HEK293 (cell line): ENCODE measurements at regions not wholly inside any gene's neighbourhood (a gene's known extent, or its start where the extent isn't known, plus 50 kb on each side); places are given as distances from the start of the nearest gene placed in this dataset.
"Not testable (repeated sequence)": the region's sequence is repeated elsewhere in the genome, so short reads cannot be mapped to it uniquely, and the experiment has no call there.

Experiments used
- MYNN ChIP-seq: fragments of 450-650 bp; formaldehyde crosslinking; IDR thresholded peaks from 2 replicates; pipeline ENCODE4 v1.5.1; 2016; ENCODE audit warnings: missing biosample characterization, missing genetic modification characterization, borderline replicate concordance
- SCRT2 ChIP-seq: fragments of 450-650 bp; formaldehyde crosslinking; IDR thresholded peaks from 2 replicates; pipeline ENCODE4 v1.5.1; 2016; ENCODE audit warnings: missing biosample characterization, missing genetic modification characterization
- ZBTB7A ChIP-seq: fragments of 450-650 bp; formaldehyde crosslinking; IDR thresholded peaks from 2 replicates; pipeline ENCODE4 v1.5.1; 2016; ENCODE audit warnings: low read depth, missing biosample characterization, missing genetic modification characterization
- ZNF174 ChIP-seq: fragments of 450-650 bp; formaldehyde crosslinking; IDR thresholded peaks from 2 replicates; pipeline ENCODE4 v1.5.0; 2017; ENCODE audit warnings: missing biosample characterization, mild to moderate bottlenecking, missing genetic modification characterization
- ZNF274 ChIP-seq, 2 experiments: fragments of 200-500 bp in 1 of 2; fragments of 450-650 bp in 1 of 2; sonication (Bioruptor generic) in 1 of 2; formaldehyde crosslinking in 1 of 2; IDR thresholded peaks; 2 replicates each; pipeline versions ENCODE4 v1.5.1 to v1.6.1; 2014 to 2016; ENCODE audit warnings: borderline replicate concordance in 1 of 2, inconsistent platforms in 1 of 2, low read length in 1 of 2, missing biosample characterization in 1 of 2, missing genetic modification characterization in 1 of 2
- ZNF768 ChIP-seq: fragments of 450-650 bp; formaldehyde crosslinking; IDR thresholded peaks from 2 replicates; pipeline ENCODE4 v1.5.1; 2018; ENCODE audit warnings: missing biosample characterization, mild to moderate bottlenecking, missing genetic modification characterization
- ZNF792 ChIP-seq: fragments of 450-650 bp; formaldehyde crosslinking; IDR thresholded peaks from 2 replicates; pipeline ENCODE4 v1.5.1; 2016; ENCODE audit warnings: missing biosample characterization, missing genetic modification characterization
- TF ChIP-seq, protein P1 (sequence below): fragments of 450-650 bp; formaldehyde crosslinking; IDR thresholded peaks from 2 replicates; pipeline ENCODE4 v1.5.1; 2016; ENCODE audit warnings: missing biosample characterization, missing genetic modification characterization
- TF ChIP-seq, protein P2 (sequence below): fragments of 450-650 bp; formaldehyde crosslinking; IDR thresholded peaks from 2 replicates; pipeline ENCODE4 v1.5.1; 2016; ENCODE audit warnings: missing biosample characterization, missing genetic modification characterization
- TF ChIP-seq, protein P3 (sequence below): IDR thresholded peaks from 2 replicates; pipeline ENCODE4 v1.6.1; 2011; ENCODE audit warnings: mild to moderate bottlenecking, low read depth, low read length, borderline replicate concordance

DNA sequence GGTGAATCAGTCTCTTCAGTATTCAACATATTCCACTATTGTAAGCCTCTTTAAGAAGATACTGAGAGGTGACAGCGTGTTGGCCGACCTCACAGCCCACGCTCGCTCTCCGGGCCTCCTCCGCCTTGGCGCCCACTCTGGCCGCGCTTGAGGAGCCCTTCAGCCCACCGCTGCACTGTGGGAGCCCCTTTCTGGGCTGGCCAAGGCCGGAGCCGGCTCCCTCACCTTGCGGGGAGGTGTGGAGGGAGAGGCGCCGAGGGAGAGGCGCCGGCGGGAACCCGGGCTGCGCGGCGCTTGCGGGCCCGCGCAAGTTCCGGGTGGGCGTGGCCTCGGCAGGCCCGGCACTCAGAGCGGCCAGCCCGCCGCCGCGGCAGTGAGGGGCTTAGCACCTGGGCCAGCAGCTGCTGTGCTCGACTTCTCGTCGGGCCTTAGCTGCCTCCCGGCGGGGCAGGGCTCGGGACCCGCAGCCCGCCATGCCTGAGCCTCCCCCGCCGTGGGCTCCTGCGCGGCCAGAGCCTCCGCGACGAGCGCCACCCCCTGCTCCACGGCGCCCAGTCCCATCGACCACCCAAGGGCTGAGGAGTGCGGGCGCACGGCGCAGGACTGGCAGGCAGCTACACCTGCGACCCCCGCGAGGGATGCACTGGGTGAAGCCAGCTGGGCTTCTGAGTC is 306.4 kb downstream of the SEMA3D start:
- TF ChIP-seq ZNF274 (IDR thresholded peaks at IDR 0.05; ENCODE audit: low read length); ZNF274 (tag by site-specific recombination; IDR thresholded peaks at IDR 0.05; ENCODE audit: borderline replicate concordance); ZBTB7A (tag by site-specific recombination); MYNN (tag by site-specific recombination); ZNF174; SCRT2 (tag by site-specific recombination); ZNF792 (tag by site-specific recombination); ZNF768 (tag by site-specific recombination): not testable (repeated sequence)
- TF ChIP-seq, protein P1, sequence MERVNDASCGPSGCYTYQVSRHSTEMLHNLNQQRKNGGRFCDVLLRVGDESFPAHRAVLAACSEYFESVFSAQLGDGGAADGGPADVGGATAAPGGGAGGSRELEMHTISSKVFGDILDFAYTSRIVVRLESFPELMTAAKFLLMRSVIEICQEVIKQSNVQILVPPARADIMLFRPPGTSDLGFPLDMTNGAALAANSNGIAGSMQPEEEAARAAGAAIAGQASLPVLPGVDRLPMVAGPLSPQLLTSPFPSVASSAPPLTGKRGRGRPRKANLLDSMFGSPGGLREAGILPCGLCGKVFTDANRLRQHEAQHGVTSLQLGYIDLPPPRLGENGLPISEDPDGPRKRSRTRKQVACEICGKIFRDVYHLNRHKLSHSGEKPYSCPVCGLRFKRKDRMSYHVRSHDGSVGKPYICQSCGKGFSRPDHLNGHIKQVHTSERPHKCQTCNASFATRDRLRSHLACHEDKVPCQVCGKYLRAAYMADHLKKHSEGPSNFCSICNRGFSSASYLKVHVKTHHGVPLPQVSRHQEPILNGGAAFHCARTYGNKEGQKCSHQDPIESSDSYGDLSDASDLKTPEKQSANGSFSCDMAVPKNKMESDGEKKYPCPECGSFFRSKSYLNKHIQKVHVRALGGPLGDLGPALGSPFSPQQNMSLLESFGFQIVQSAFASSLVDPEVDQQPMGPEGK (tag by site-specific recombination) = not testable (repeated sequence)
- TF ChIP-seq, protein P2, sequence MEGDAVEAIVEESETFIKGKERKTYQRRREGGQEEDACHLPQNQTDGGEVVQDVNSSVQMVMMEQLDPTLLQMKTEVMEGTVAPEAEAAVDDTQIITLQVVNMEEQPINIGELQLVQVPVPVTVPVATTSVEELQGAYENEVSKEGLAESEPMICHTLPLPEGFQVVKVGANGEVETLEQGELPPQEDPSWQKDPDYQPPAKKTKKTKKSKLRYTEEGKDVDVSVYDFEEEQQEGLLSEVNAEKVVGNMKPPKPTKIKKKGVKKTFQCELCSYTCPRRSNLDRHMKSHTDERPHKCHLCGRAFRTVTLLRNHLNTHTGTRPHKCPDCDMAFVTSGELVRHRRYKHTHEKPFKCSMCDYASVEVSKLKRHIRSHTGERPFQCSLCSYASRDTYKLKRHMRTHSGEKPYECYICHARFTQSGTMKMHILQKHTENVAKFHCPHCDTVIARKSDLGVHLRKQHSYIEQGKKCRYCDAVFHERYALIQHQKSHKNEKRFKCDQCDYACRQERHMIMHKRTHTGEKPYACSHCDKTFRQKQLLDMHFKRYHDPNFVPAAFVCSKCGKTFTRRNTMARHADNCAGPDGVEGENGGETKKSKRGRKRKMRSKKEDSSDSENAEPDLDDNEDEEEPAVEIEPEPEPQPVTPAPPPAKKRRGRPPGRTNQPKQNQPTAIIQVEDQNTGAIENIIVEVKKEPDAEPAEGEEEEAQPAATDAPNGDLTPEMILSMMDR (tag by site-specific recombination) = not testable (repeated sequence)
- TF ChIP-seq, protein P3, sequence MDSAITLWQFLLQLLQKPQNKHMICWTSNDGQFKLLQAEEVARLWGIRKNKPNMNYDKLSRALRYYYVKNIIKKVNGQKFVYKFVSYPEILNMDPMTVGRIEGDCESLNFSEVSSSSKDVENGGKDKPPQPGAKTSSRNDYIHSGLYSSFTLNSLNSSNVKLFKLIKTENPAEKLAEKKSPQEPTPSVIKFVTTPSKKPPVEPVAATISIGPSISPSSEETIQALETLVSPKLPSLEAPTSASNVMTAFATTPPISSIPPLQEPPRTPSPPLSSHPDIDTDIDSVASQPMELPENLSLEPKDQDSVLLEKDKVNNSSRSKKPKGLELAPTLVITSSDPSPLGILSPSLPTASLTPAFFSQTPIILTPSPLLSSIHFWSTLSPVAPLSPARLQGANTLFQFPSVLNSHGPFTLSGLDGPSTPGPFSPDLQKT = not testable (repeated sequence)
